ENCODE measurements at regions not wholly inside any gene's neighbourhood (a gene's known extent, or its start where the extent isn't known, plus 50 kb on each side); places are given as distances from the start of the nearest gene placed in this dataset.

DNA sequence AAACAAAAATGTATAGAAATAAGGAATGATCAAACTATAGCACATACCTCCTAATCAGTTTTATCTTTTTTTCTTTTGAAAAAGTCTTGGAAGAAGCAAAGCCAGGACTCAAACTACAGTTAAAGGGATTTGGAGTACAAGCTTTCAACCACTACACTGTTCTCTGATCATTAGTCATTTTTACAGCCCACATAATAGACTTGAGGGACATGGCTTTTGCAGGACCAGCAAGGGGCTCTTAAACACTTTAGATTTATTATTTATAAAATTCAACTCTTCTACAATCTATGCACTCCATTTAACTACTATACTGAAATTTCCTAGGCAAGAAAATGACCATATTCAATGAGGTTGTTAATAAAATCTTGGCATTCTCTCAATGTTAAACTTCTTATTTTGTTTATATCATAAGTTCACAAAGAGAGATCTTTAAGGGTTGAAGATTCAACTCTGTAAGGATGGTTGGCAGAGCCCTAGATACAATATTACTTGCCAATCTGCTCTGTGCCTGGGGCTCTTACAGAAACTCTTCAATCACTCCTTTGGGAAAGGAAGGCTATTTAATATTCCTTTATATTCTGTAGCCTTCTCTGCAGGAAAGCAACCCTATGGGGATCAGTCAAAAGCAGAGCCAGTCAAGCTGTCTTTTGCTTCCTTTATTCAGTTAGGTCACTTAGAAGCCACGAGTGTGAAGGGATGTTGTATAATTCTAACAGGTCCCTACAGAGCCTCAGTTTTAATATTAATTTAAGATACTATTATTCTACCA lies 557.7 kb upstream of the SGO1 start:
- TF ChIP-seq POLR2A (IDR thresholded peaks at IDR 0.05): no peak
- TF ChIP-seq, protein P1, sequence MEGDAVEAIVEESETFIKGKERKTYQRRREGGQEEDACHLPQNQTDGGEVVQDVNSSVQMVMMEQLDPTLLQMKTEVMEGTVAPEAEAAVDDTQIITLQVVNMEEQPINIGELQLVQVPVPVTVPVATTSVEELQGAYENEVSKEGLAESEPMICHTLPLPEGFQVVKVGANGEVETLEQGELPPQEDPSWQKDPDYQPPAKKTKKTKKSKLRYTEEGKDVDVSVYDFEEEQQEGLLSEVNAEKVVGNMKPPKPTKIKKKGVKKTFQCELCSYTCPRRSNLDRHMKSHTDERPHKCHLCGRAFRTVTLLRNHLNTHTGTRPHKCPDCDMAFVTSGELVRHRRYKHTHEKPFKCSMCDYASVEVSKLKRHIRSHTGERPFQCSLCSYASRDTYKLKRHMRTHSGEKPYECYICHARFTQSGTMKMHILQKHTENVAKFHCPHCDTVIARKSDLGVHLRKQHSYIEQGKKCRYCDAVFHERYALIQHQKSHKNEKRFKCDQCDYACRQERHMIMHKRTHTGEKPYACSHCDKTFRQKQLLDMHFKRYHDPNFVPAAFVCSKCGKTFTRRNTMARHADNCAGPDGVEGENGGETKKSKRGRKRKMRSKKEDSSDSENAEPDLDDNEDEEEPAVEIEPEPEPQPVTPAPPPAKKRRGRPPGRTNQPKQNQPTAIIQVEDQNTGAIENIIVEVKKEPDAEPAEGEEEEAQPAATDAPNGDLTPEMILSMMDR (IDR thresholded peaks at IDR 0.05): no peak

All from Peyer's patch (tissue), 4 donors.